HS-27A (cell line): ENCODE measurements at regions not wholly inside any gene's neighbourhood (a gene's known extent, or its start where the extent isn't known, plus 50 kb on each side); places are given as distances from the start of the nearest gene placed in this dataset.
A peak's percentile ranks its signal among the peaks of the same experiment; 100 is the strongest.

Experiments used
- DNase-seq: peaks from one replicate; pipeline ENCODE4 v3.0.0-alpha.2; 2012; ENCODE audit warnings: low read depth, missing footprints

- no peak for DNase-seq
These were observed 281.1 kb upstream of the SORL1-AS1 start for GRCh38 chr11:121733858-121734257.

DNA sequence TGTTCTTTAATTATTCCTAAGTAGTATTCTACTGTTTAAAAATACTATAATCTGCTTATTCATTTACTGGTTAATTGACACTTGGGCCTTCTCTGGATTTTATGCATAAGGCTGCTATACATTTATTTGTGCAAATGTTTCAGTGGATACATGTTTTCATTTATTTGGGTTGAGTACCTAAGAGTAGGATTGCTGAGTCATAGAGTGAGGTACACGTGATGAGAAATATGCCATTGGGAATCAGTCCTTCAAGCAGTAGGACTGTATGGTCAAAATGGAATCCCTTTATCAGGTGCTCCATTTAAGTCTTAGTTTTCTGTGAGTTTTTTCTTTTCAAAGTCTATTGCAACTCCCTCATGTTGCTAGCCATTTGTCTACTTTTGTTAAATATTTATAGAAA, 275.2 kb upstream of the SORL1-AS1 start:
- DNase-seq = no peak

- no peak for DNase-seq
These were observed 270.5 kb upstream of the SORL1-AS1 start for GRCh38 chr11:121723246-121723741.

DNA sequence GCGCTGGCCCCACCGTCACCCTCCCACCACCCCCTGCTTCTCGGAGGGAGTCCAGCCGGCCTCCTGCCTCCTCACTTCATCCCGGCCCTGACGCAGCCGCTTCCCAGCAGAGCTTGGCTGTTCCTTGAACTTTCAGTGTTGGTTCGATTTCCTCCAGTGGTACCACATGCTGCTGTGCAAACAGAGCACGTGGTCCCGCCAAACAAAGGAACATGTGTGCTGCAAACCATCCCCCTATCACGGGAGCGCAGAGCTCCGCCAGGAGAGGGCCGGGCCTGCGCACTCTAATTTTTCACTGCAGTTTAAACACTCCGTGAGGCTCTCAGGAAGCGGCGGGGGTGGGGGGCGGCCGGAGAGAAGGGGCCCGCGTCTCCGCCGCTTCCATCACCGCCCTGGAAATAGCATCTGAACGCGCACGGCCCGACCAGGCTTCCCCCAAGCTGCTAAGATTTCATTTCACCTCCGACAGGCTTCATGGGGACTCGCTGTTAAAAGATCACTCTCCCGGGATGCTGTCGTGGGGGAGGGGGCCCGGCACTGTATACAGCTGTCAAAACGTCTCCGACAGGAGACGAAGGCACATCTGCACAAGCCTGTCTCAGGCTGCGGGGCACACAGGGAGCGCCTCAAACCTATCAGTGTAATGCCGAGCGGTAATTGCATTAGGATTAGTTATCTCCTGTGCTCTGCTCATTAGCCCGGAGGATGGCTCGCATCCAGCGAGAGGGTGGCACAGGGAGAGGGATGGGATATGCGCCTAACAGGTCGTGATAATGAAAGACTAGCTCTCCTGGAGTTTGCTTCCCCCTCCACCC, 269.9 kb upstream of the SORL1-AS1 start:
- peak; percentile 31 for DNase-seq

GRCh38 chr11:121721961-121722360, 269.2 kb upstream of the SORL1-AS1 start:
- no peak for DNase-seq

DNA sequence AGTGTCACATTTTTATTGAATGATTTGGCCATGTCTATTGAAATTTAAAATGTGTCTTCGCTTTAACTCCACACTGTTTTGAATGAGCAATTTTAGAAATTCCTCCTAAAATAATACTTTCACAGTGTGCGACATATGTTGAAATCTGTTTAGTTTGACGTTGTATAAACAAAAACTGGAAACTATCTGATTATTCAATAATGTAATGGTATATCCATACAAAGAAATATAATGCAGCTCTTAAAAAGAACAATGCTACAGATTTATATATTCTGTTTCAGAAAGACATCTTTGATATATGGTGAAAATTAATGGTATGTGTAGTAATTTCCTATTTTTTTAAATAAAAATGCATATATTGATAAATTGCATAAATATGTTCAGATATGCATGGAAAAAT, 268.7 kb upstream of the SORL1-AS1 start:
- no peak for DNase-seq

DNA sequence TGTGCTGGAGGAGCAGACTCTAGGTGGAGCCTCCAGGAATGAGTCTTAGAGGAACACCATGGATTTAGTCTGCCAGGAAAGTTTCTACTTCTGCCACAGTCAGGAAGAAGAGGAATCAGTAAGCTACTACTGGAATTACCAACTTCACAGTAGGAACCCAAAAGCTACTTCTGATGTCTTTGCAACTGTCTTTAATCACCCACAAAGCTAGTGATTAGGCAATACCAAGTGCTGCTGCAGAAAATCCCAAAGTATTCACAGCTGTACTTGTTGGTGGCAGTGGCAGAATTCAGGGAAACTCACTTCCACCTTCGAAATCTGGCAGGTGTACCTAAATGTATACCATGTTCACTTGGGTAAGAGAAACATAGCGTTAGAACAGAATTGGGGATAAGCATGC, 264.5 kb upstream of the SORL1-AS1 start:
- DNase-seq = no peak

- DNase-seq = no peak
These were observed 263.3 kb upstream of the SORL1-AS1 start for GRCh38 chr11:121716060-121716459.

- DNase-seq = no peak
These were observed 262.6 kb upstream of the SORL1-AS1 start for GRCh38 chr11:121715405-121715804.

- DNase-seq = no peak
These were observed 261.6 kb upstream of the SORL1-AS1 start for GRCh38 chr11:121714351-121714750.

GRCh38 chr11:121711939-121712338, 259.2 kb upstream of the SORL1-AS1 start:
- DNase-seq = no peak

DNA sequence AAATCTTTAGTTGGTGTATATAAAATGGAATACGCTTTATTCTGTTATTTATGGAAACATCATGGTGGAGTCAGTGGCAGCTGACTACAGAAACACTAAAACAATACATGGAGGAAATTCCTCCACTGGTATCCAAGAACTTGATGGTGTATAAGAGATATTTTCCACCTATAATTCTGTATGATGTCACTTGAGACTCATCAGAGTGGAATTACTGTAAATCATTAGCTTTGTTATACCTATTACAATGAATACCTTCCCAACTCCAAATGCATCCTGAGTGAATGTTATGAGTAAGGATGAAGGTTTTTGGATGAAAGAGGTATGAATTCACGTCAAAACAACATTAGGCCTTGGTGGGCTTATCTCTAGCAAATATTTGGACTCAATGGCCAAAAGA, 258.5 kb upstream of the SORL1-AS1 start:
- no peak for DNase-seq

DNA sequence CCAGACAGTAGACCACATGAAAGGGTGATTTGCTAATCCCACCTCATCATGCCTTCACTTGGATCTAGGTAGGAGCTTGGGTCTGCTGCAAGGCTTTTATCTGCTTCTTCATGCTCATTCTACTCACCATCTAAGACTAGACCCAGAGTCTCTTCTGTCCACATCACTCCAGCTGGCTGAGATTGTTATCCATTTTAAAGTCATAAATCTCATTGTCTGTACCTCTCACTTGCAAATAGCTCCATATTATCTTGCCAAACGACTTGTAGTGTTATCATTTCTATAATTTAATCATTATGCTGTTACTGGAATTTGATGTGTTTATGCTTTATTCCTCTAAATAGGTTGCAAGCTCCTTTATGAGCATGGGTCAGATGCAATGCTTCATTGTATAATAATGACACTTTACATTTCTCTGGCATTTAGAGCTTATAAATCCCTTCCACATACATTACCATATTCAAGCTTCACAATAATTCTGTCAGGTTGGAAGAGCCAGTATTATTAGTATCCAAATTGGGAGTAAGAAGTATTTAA, 254.2 kb upstream of the SORL1-AS1 start:
- no peak for DNase-seq

- DNase-seq = no peak
These were observed 250.4 kb upstream of the SORL1-AS1 start for GRCh38 chr11:121703201-121703600.

- no peak for DNase-seq
These were observed 248.2 kb upstream of the SORL1-AS1 start for GRCh38 chr11:121700968-121701367.

DNA sequence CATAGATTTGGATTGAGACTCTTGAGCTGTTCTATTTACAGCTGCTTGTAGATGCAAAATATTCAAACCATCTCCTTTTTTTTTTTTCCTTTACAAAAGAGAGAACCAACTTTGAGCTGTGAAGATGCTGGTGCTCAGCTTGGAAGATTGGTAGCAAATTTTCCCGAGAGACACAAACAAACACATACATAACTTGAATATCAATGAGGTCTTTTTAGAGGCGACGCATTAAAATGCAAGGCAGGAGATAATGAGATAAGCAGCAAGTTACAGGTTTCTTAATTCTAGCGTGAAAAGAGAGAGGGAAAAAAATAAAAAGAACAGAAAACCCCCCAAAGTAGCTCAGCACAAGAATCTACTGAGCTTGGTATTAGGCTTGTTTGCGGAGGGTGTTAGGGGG, 247.0 kb upstream of the SORL1-AS1 start:
- no peak for DNase-seq

DNA sequence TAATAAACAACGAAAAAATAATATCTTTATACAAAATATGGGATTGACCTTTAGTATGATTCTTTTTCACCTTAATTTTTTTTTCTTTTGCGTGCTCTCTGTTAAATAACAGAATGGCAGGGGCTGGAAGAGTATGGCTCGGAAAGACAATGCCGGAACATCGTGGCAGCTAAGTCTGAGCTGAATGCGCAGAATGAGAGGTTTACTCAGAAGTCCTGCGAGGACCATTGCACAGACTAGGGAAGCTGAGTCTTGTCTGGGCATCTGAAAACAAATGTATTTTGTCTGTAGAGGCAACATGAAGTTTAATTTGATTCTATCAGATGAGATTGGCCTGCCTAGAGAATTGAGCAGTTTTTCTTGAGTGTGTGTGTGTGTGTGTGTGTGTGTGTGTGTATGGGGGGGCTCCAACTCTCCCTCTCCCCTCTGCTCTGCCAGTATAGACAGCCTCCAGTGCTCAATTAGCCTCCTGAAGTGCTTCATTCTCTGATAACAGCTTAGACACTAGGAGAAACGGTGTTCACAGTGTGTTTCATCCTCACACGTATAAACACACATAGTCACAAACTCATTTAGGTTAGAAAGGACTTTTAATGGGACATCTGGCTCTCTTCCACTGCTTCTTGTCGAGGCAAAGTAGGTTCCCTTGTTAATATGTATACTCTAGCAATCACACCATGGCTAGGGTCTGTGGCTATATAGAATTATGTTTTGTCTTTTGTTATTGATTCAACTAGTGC, 244.3 kb upstream of the SORL1-AS1 start:
- no peak for DNase-seq

DNA sequence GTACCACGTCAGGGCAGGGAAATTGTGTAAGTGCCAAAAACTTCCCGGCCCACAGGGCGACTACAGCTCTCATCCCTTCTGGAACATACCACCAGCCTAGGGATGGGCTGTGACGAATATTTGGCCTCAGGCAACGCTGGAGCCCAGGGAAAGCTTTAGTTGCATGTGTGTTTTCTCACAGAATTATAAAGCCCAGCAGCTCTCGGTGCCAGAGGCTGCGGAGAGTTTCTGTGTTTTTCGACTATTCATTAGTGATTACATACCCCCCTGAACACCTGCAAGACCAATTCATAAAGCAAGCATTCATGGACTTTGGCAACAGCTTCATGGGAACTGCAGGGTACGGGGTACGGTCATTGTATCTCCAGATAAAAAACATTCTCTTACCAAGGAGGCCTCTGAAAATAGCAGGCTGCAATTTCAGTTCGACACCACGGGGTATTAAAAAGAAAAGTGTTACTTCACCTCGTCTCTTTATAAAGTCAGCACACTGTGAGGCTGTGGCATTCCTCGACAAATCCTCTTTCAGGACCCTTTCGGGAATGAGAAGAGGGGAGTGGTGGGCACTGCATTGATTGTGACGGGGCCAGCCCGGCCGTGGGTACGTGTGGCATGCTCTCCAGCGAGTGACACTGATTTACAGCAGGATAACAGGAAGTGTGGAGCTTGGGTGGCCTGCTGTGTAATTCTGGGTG, 243.6 kb upstream of the SORL1-AS1 start:
- no peak for DNase-seq

GRCh38 chr11:121692236-121692635, 239.5 kb upstream of the SORL1-AS1 start:
- DNase-seq = no peak

DNA sequence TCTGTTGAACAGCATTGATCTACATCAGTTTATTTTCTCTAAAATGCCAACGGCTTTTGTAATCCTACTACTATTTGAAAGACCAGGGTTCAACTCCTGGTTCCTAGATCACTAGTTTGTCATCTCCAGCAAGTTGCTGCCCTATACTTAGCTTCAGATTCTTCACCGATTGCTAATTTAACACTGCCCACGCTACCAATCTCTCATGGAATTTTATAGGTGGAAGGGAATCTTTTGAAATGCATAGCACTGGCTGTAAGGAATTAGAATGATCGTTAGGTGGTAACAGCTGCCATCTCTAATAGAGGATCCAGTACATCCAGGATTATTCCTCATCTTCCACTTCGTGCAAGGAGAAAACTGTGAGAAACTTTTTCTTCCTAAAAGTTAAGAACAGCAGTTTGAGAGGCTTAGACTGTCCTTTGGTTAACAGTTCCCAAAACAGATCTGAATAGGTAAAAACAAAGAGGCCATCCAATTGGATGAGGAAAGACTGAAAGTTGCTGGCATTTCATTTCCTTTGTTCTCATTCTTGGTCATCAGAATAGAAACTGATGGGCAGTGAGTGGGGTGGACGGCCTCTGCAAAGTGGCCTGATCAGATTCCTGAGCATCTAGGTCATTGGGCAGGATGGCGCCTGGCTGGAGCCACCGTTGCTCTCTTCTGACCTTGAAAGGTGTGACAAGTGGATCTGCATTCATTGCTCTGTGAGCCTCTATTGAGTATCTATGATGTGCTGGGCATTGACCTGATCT, 236.3 kb upstream of the SORL1-AS1 start:
- DNase-seq = no peak

- DNase-seq = no peak
These were observed 235.3 kb upstream of the SORL1-AS1 start for GRCh38 chr11:121688055-121688491.

- DNase-seq = no peak
These were observed 231.0 kb upstream of the SORL1-AS1 start for GRCh38 chr11:121683791-121684190.
